Epidermal melanocyte (primary cell): ENCODE measurements at regions not wholly inside any gene's neighbourhood (a gene's known extent, or its start where the extent isn't known, plus 50 kb on each side); places are given as distances from the start of the nearest gene placed in this dataset.

Source experiments
- DNase-seq: peaks from one replicate; pipeline ENCODE4 v3.0.0; 2011; ENCODE audit warnings: low spot score; ENCODE audit not compliant: insufficient read length

- no peak for DNase-seq
Observed at GRCh38 chr5:96074460-96074859, 112.8 kb upstream of the ELL2 start.

GRCh38 chr5:96072791-96073165, 111.1 kb upstream of the ELL2 start:
- no peak for DNase-seq

GRCh38 chr5:96072138-96072790, 110.6 kb upstream of the ELL2 start:
- DNase-seq = no peak

GRCh38 chr5:96070622-96071225, 109.1 kb upstream of the ELL2 start:
- DNase-seq = no peak

GRCh38 chr5:96067894-96068614, 106.4 kb upstream of the ELL2 start:
- peak; percentile 20 for DNase-seq

- no peak for DNase-seq
Observed at GRCh38 chr5:96067251-96067650, 105.6 kb upstream of the ELL2 start.

GRCh38 chr5:96066386-96066719, 104.7 kb upstream of the ELL2 start:
- DNase-seq = no peak

GRCh38 chr5:96065685-96066385, 104.2 kb upstream of the ELL2 start:
- no peak for DNase-seq

- no peak for DNase-seq
Observed at GRCh38 chr5:96064877-96065276, 103.2 kb upstream of the ELL2 start.

- no peak for DNase-seq
Observed at GRCh38 chr5:96062836-96063235, 101.2 kb upstream of the ELL2 start.

- DNase-seq = no peak
Observed at GRCh38 chr5:96058084-96058483, 96.4 kb upstream of the ELL2 start.

- no peak for DNase-seq
Observed at GRCh38 chr5:96054311-96055030, 92.8 kb upstream of the ELL2 start.

- DNase-seq = no peak
Observed at GRCh38 chr5:96053063-96053735, 91.5 kb upstream of the ELL2 start.

GRCh38 chr5:96052374-96052773, 90.7 kb upstream of the ELL2 start:
- no peak for DNase-seq

- no peak for DNase-seq
Observed at GRCh38 chr5:96051401-96051830, 89.8 kb upstream of the ELL2 start.

- no peak for DNase-seq
Observed at GRCh38 chr5:96050273-96050880, 88.7 kb upstream of the ELL2 start.

- no peak for DNase-seq
Observed at GRCh38 chr5:96049398-96050272, 88.0 kb upstream of the ELL2 start.

GRCh38 chr5:96048763-96049162, 87.1 kb upstream of the ELL2 start:
- no peak for DNase-seq

- no peak for DNase-seq
Observed at GRCh38 chr5:96045888-96046287, 84.2 kb upstream of the ELL2 start.

- DNase-seq = no peak
Observed at GRCh38 chr5:96043446-96043845, 81.8 kb upstream of the ELL2 start.
